HG03558 (cell line): ENCODE measurements at regions not wholly inside any gene's neighbourhood (a gene's known extent, or its start where the extent isn't known, plus 50 kb on each side); places are given as distances from the start of the nearest gene placed in this dataset.

Experiments
- ATAC-seq: cut with Tn5 transposase; IDR thresholded peaks from one replicate; pipeline ENCODE4 v1.9.1; 2021; ENCODE audit warnings: moderate number of reproducible peaks; ENCODE audit not compliant: unreplicated experiment; ENCODE audit errors: extremely low read depth

DNA sequence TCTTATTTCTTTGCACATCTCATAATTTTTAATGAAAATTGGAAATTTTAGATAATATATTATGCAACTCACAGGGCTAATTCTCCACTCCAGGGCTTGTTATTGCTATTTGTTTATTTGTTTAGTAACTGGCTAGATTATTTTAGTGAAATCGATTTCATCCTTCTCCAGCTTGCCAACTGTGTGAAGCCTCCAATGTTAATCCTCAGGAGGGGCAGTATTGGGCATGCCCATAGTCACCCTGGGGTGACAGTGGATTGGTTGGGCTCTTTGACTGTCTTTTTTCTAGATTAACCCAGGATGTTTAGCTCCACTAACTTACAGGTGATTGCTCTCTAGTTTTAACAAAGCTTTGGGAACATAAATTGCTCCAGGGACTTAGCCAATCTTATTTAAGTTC is 450.1 kb downstream of the BMP2 start:
- no peak for ATAC-seq

DNA sequence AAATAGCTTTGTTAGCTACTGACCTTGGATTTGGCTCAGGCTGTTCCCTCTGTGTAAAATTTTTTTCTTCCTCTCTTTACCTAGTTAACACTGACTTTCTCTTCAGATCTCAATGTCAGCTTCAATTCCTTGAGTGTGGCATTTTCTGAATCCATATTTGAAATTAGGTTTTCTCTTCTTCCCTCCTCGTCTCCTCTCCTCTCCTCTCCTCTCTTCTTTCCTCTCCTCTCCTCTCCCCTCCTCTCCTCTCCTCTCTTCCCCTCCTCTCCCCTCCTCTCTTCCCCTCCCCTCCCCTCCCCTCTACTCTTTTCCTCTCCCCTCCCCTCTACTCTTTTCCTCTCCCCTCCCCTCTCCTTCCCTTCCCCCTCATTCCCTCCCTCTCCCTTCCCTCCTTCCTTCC is 453.3 kb downstream of the BMP2 start:
- ATAC-seq = no peak

DNA sequence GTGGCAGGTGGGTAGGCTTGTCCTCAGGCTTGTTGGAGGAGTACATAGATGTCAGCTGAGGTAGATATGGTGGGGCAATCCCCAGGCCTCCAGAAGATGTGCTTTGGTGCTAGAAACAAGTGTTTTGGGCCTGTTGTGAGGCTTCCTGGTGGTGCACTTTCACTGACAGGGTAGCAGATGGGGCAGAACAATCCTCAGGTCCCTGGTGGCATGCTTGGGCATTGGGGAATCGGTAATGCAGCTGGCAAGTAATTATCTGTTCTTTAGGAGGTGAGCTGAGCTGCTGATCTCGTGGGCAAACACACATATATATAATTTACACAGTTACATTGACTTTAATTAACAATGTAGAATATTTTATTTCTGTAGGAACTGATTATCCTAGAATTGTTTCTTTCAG is 458.7 kb downstream of the BMP2 start:
- ATAC-seq = no peak

DNA sequence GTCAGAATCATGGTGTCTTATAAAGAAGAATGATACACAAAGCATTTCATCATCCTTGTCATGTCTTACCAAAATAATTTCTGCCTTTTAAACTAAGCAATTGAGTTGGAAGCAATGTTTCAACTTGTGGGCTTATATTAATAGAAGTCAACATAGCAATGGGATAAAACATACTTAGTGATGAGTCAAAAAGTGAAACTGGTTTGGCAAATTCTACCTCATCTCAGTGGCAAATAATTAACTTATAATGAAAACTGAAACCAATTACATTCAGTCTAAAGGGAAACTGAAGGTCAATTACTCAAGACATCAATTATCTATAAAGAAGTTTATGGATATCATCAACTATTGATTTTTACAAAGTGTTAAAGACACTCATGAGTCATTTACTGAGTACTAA is 463.8 kb downstream of the BMP2 start:
- ATAC-seq = no peak

DNA sequence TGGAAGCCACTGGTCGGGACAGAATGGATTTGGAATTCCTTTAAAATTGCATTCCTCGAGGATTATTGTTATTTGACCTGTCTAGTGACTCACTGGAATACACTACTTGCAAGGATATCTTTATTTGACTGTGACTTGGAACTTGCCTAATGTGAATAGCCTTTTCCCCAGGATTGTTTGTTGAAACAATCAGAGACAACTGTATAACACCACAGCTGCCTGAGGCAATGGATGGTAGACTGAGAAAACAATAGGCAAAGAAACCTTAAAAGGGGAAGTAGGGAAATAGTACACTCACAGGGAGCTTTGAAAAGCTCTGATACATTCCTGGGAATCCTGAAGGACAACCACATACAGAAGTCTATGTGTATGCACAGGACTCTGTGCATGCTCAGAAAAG is 465.3 kb downstream of the BMP2 start:
- ATAC-seq = no peak

DNA sequence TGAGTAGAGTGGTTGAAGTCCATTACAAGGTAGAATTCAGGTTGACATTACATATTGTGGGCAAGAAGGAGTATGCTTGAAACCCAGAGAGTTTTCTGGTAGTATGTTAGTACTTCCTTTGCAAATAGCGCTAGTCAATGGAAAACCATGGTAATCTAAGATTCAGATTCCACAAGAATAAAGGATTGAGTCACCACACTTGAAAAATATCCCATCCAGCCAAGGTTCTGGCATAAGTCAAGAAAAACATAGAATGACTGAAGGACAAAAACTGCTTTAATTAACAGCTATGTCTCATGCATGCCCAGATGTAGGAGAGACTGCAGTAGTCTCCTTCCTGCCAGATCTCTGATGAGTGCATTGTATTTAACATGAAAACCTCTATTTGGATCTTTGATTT is 469.8 kb downstream of the BMP2 start:
- ATAC-seq = no peak

DNA sequence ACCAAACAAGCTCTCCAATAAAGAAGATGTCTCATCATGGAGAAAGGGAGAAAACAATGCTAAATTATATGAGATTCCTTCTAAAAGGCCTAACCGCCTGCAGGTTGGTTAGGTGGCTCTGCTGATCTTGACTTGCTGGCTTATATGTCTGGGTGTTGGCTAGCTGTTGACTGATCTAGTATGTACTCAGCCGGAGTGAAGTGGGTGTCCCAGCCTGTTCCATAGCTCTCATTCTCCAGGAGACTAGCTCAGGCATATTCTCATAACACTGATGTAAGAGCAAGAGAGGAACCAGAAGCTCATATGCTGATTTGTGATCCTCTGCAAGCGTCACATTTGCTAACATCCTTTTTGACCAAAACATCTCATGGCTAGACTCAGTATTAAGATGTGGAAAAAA is 473.0 kb downstream of the BMP2 start:
- ATAC-seq = no peak

DNA sequence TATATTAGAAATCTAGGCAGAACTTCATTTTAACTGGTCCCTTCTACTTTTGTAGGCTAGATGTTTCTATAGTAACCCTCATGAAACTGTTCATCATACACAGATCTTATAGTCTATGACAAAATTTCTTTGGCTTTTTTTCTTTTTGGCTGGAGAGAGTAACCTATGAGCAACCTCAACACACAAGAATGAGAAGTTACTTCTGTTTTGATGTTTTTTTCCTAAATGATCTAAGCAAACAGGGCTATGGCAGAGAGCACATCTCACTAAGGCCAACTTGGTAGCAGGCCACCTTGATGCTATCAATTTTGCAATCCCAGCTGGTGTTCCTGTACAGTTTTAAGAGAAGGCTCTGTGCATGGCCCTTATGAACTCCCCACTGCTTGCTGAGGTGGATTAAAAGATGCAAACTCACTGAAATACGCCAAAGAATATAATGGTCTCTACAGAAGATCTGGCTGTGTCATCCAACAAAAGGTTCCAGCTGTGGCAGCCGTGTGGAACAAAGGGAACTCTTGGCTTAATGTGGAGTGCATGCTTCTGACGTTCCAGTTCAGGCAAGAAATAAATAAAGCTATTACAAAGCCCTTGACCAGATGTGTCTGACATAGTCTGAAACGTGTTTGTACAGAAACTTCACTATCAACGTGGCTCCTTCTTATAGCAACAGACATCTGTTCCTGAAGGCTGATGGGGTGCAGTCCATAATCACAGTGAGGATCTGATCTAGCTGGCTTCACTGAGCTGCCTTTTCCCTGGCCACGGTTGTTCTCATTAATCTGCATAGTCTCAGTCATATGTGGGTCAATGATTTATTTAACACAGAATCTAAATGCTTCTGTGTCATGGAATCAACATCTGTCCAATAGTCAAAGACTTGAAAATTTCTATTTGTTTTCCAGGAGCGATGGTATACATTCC is 481.1 kb downstream of the BMP2 start:
- no peak for ATAC-seq

DNA sequence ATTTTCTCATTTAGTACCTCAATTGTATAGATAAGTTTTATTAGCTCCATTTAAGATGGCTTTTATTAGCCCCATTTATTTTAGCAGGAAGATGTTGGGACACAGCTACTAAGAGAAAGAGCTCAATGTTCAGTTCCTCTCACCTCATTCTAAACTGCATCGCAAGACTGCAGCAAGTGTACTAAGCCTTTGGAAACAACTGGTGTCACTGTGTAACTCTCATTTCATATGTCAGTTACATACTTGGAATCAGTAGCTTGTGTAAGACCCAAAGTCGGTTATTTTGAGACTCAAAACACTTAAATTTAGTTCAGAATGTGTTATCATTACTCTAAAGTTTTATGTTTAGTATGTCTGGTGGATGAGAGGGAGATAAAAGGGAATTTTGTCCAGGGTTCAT is 482.9 kb downstream of the BMP2 start:
- no peak for ATAC-seq

DNA sequence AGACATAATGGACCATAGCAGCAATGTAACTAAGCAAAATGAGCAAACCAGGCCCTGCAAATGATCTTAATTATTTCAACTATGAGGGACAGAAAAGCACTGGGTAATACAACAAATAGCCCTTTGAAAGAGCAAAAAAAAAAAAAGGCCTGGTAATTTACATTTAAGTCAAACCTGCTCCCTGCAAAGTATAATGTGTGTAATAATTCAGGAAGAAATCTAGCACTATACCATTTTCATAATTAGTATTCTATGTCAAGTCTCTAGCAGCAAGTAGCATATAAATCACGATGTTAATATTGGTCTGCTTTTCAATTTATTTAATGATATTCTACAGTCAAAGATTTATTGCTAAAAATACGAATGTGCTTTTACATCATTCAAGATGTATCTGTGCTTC is 489.6 kb downstream of the BMP2 start:
- no peak for ATAC-seq

DNA sequence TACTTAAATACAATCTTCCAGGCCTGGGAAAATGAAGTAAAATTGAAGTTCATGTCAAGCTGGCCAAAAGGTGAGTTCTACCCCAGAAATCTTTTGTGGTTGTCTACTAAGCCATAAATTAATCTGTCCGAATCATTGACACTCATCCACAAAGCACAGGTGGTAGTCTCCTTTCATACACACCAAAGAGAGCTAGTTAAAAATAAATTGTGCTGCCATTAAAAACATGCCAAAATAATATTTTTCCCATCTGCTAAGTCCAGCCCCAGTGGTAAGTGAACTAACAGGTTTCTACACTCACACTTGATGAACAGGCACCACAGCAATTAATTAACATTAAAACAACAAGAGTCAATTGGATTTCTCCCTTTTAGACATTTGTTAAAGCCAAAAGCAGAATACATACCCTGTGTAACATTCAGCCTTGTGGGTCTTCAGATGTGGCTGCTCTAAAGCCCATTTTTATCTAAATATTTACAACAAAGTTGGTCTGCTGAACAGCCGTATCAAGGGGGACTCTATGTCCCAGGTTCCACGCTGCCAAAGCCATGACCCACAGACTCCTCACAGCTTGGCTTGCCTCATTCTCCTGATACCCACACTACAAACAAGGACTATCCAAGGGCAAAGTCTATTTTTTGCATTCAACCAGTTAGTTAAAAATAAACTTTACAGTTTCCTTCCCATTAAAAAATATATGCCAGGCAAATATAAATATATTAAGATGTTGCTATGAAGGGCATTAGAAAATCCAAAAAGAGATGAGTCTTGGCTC is 490.4 kb downstream of the BMP2 start:
- ATAC-seq = no peak

DNA sequence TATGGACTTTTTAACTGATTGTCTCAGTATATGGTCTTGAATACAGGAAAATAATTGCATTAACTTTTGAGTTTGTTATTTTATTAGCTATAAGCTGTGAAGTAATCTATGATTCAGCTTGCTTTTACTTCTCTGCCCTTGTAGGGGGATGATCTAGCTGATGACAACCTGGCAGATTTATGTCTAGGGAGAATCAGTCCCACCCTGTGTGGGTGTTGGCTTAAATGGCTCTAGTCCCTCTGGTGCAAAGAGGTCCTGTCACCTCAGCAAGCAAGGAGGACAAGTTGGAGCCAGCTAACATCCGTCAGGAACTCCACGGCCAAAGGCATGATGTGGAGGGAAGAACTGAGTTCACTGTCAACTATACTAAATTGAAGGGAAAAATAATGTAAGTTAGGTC is 495.3 kb downstream of the BMP2 start:
- ATAC-seq = no peak

DNA sequence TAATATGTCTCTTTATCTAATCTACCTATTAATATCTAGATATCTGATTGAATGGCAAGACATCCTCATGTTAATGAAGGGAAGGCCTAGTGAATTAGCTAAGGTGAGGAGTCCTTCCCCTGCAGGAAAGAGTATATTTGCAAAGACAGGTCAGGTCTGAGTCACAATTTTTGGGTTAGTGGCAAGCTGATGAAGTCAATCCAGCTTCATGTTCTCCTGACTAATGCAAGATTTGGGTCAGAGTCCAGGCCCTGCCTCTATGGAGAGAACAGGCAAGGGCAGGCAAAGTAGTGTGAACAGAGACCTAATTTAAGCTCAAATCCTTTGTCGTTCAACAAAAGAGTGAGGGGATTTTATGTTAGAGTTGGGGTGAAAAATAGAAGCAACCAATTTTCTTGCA is 496.7 kb downstream of the BMP2 start:
- no peak for ATAC-seq

DNA sequence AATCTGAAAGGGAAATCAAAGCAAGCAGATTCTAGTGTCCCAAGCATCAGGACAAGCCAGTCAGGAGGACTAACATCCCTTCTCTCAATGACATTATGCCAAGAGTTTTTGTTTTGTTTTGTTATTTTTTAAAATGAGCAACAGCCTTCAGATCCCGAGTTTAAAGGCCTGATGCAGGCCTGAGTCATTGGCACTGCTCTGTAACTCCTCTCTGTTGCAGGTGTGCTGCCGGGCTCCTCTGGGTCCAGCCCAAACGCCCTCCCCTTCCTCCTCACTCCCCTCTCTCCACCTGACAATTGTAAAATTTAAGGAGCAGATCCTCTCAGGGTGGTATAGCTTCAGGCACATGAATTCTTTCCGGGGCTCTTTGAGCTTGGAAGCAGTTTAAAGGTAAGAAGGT is 502.0 kb downstream of the BMP2 start:
- no peak for ATAC-seq

DNA sequence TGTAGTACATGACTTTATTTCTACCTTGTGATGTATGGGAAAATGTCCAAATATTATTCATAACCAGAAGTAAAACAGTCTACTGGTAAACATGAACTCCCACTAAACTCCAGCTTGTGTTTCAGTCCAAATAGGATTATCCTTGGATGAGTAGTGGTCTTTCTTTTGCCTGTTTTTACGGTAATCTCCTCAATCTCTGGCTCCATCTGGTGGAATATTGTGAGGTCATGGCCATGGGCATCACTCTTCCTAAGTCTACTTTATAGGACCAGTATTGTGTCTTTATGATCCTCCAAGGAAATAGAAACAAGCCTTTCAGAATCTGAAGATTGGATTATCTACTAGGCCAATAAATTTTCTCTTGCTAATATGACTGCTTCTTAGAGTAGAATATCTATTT is 505.0 kb downstream of the BMP2 start:
- ATAC-seq = no peak

DNA sequence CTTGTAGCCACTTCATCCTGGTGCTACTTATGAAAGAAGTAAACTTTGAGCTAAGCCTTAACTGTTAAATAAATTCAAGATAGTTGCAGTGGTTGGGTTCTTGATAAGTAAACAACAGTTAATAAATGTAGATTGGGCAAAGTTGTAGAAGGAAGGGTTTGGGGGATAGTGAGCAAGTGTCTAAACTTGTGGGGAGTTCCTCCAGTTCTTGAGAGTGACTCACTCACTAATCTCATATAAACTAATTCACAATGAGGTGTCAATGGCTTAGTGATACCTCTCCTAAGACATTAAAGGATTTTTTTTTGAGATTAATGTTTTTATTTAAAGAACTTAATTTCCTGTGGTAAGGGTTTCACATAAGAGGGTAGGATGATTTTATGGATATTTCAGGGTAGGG is 507.4 kb downstream of the BMP2 start:
- ATAC-seq = no peak

DNA sequence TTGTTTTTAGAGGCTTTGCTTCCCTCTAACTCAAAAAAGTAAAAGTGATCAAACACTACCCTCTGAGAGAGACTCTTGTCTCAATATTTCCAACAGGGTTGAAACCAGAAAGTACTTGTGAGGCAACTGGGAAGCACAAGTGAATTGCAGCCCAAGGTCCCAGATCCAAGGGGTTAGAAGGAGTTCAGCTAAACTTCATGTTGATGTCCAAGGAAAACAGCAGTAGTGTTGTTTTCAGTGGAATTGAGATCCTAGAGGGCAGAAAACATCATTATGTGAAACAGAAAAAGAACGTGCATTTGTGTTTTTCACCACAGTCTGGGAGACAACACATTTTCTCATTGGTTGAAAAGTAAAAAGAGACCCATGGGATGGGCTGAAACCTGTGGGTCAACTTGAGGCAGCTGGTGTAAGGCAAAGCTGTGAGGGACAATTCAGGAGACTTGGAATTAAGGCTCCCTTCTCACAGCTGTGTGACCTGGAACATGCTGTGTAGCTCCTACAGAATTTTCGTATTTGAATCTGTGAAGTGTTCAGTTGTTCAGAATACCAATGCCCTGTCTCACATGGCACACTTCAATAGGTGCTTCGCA is 508.3 kb downstream of the BMP2 start:
- ATAC-seq = no peak

DNA sequence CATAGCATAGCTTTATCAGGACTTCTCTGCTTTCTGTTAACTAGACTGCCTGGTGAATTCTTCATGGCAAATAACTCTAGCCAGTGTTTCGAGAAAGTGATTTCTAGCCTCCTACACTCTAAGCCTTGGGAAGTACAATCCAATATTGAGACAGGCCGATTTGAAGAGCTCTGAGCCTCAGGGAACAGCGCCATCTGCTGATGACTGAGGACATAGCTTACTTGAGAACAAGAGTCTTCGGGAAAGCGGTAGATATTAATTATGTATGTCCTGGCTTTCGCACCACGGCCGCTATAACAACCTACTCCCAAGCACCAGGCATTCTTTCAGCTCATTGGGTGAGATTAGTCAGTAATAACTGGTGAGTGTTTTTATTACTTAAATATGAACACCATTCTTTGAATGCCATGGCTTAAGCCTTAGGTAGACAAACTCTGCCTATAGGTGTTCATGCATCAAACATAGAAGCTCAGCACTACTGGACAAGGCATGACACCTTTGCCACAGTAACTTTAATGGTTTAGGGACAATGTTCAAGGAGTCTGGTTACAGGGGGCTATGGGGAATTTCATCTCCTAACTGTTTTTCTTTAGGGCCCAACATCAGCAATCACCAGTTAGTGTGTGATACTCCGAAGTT is 518.6 kb downstream of the BMP2 start:
- ATAC-seq = no peak

DNA sequence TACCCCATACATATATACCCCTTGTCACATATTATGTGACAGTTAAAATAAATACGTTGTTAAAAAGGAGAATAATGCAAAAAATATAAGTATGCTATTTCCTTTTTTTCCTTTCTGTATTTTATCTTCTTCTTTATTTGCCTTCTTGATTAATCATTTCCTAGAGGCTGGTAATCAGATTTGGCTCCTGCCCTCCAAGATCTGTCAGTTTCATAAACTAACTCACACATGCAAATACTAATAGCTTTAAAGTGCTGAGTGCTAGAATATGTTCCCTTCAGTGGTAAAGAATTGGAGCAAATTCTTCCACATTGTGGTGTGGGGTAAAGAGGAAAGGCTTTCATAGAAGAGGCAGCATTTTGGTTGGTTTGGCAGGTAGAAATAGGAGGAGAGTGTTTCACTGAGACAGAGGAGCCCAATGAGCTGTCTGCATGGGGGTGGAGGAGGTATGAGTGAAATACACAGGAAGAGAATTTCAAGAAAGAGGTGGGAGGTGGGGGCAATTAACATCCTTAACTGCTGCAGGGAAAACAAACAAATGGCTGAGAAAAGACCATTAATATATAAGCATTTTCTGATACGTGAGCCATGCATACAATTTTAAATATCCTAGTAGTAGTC is 523.9 kb downstream of the BMP2 start:
- ATAC-seq = no peak

DNA sequence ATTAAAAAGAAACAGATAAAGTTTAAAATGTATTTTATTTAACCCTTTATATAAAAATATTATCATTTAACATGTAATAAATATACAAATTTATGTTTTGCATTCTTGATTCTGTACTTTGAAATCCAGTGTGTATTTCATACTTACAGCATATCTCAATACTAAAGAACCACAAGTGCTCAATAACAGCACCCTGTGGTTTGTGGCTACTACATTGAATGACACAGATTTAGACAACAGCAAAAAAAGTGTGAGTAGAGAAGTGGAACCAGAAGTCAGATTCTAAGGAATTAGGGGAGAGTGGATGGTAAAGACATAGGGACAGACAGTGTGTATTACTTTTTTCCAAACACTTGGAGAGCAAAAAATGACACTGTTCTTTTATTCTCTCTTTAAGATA is 524.5 kb downstream of the BMP2 start:
- no peak for ATAC-seq
